Heart left ventricle (tissue), 13 donors: ENCODE measurements at regions not wholly inside any gene's neighbourhood (a gene's known extent, or its start where the extent isn't known, plus 50 kb on each side); places are given as distances from the start of the nearest gene placed in this dataset.

Experiments used
- POLR2A ChIP-seq, 2 donors: fragments of 450-650 bp; IDR thresholded peaks; one replicate each; pipeline ENCODE4 v1.6.1; 2017; ENCODE audit warnings: antibody characterized with exemption in 2 of 2, mild to moderate bottlenecking in 2 of 2, moderate library complexity in 2 of 2
- TF ChIP-seq, protein P1 (sequence below), 12 donors: fragments of 200-600 bp; sonication (generic) in 4 of 12; IDR thresholded peaks; one replicate each; pipeline versions ENCODE4 v1.5.0 to v1.8.0; 2018 to 2022; ENCODE audit warnings: antibody characterized with exemption in 12 of 12, mild to moderate bottlenecking in 5 of 12
- donor health status: ischemic (EF 13 %, LVEDD 7.1; RV severe dilation, severe dysfunction).
- donor health status: DM: no; HTN: yes; CAD: no.
- donor health status: DM: no; HTN: no; CAD: no.
- donor health status: ischemic (EF 25% LVEDD 6.9; RV normal size, moderate dysfunction).
- donor health status: ischemic (EF 25% LVEDD 5.7; RV mildly dilated, moderate dysfunction).
- donor health status: ischemic (EF 35%, LVEDD 5.7; RV mildly dilated, moderate dysfunction).
- donor health status: nonischemic (EF 11% LVEDD 7.7; RV severe dilation, severe dysfunction).
- donor health status: DM: yes; HTN: yes; CAD: no.
- donor health status: PGD.
- donor health status: ischemic (EF 29% LVEDD 5.4; RV normal size, mild dysfunction).
- donor health status: nonischemic (EF 23%, LVEDD 6.1; RV moderate dilation, normal function).

- TF ChIP-seq, protein P1, sequence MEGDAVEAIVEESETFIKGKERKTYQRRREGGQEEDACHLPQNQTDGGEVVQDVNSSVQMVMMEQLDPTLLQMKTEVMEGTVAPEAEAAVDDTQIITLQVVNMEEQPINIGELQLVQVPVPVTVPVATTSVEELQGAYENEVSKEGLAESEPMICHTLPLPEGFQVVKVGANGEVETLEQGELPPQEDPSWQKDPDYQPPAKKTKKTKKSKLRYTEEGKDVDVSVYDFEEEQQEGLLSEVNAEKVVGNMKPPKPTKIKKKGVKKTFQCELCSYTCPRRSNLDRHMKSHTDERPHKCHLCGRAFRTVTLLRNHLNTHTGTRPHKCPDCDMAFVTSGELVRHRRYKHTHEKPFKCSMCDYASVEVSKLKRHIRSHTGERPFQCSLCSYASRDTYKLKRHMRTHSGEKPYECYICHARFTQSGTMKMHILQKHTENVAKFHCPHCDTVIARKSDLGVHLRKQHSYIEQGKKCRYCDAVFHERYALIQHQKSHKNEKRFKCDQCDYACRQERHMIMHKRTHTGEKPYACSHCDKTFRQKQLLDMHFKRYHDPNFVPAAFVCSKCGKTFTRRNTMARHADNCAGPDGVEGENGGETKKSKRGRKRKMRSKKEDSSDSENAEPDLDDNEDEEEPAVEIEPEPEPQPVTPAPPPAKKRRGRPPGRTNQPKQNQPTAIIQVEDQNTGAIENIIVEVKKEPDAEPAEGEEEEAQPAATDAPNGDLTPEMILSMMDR (IDR thresholded peaks at IDR 0.05): no peak
- TF ChIP-seq POLR2A (IDR thresholded peaks at IDR 0.05): no peak
Measured at GRCh38 chr16:75860326-75861053, 134.2 kb upstream of the CPHXL start.
